ENCODE measurements at regions not wholly inside any gene's neighbourhood (a gene's known extent, or its start where the extent isn't known, plus 50 kb on each side); places are given as distances from the start of the nearest gene placed in this dataset.

DNA sequence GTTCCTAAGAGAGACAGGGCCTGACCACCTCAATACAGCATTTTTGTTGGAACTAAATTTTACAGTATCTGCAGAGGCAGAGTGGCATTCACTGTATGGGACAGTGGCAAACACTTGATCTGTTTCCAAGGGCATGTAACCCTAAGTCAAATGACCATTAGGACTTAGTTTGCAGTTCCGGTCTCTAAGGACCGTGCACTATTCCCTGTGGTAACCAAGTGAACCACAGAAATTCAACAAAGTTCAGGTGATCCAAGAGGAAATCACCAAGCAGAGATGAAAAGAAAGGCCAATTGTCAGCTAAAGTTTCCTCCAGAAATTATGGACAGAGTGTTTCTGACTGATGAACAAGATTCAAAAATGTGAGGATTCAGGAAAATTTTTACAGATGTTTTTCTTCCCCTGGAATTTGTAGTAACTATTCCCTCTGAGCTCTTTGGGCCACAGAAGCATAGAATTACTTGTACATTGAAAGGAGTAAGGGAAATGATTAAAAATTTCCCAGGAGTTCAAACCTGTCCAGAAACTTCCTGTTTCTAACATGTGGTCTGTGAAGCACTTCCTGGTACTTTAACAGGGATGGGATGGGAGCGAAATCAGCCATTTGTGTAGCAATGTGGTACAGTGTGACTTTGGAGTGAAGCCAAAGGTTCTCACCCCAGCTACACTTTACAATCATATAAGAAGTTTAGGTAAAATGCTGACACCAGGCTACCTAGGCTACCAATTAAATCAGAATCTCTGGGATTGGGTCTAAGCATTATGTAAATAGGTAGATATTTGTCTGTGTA lies 266.1 kb upstream of the MAP3K1 start:
- no peak for ATAC-seq
- in situ Hi-C loops (cut with MboI) = no loop called here
- Histone ChIP-seq H3K9me3 (replicated peaks; ENCODE audit: control insufficient read depth, insufficient read depth, low read depth, low read length) (no peaks in the 10 kb centered on the region), H3K36me3 (ENCODE audit: control insufficient read depth, insufficient read depth, low read length) (no peaks in the 10 kb centered on the region), H3K4me3 (no peak overlapping the region), H3K9me1 (ENCODE audit: control insufficient read depth, insufficient read depth, low read length) (no peaks in the 10 kb centered on the region), H3K9ac (ENCODE audit: insufficient read depth in 1 of 2, low read depth in 2 of 2, low read length in 2 of 2) (no peak overlapping the region), H3K79me2 (ENCODE audit: control insufficient read depth, insufficient read depth, low read length) (no peaks in the 10 kb centered on the region), H3K27ac (ENCODE audit: extremely low read depth, low read depth, low read length) (no peak overlapping the region), H2AFZ (ENCODE audit: low read depth, low read length) (no peak overlapping the region), H3K4me1 (replicated peaks in 1 of 2; ENCODE audit: control insufficient read depth in 2 of 2, insufficient read depth in 2 of 2, low read length in 2 of 2) (no peaks in the 10 kb centered on the region), H3K4me2 (ENCODE audit: insufficient read depth, low read length) (no peak overlapping the region), H4K20me1 (replicated peaks; ENCODE audit: control insufficient read depth, insufficient read depth, low read length) (no peaks in the 10 kb centered on the region), H3K27me3 (ENCODE audit: control insufficient read depth in 2 of 2, insufficient read depth in 2 of 2, low read length in 2 of 2) (peaks cover 0 to 15% of the 10 kb centered on the region in 2 experiments; a peak in 2 of 5 replicates)
- ChIA-PET POLR2A (no interaction called here), CTCF (ENCODE audit: low intra/inter-chr PET ratio) (no interaction called here)
- WGBS (ENCODE audit: insufficient coverage, low coverage, missing lambda C conversion rate) = 10% methylated on average over 3 of the region's 3 CpGs
- BruUV-seq (replicated peaks) = no TSS peak
- intact Hi-C loops (cut with micrococcal nuclease) = no loop called here
- no peak for FAIRE-seq
- no peak for DNase-seq (ENCODE audit: extremely low read depth in 1 of 4, low spot score in 3 of 4)
- TF ChIP-seq ZBTB1 (CRISPR knock-in tag; IDR thresholded peaks at IDR 0.05; ENCODE audit: borderline replicate concordance, low read depth) = no peak
- no peak for TF ChIP-seq HSF4 (CRISPR knock-in tag; IDR thresholded peaks at IDR 0.05; ENCODE audit: borderline replicate concordance)
- TF ChIP-seq XRCC4 (IDR thresholded peaks at IDR 0.05; ENCODE audit: extremely low read depth, insufficient read depth, insufficient read length) = no peak
- TF ChIP-seq, protein P1, sequence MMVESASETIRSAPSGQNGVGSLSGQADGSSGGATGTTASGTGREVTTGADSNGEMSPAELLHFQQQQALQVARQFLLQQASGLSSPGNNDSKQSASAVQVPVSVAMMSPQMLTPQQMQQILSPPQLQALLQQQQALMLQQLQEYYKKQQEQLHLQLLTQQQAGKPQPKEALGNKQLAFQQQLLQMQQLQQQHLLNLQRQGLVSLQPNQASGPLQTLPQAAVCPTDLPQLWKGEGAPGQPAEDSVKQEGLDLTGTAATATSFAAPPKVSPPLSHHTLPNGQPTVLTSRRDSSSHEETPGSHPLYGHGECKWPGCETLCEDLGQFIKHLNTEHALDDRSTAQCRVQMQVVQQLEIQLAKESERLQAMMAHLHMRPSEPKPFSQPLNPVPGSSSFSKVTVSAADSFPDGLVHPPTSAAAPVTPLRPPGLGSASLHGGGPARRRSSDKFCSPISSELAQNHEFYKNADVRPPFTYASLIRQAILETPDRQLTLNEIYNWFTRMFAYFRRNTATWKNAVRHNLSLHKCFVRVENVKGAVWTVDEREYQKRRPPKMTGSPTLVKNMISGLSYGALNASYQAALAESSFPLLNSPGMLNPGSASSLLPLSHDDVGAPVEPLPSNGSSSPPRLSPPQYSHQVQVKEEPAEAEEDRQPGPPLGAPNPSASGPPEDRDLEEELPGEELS (CRISPR knock-in tag; IDR thresholded peaks at IDR 0.05; ENCODE audit: borderline replicate concordance) = no peak
- TF ChIP-seq, protein P2, sequence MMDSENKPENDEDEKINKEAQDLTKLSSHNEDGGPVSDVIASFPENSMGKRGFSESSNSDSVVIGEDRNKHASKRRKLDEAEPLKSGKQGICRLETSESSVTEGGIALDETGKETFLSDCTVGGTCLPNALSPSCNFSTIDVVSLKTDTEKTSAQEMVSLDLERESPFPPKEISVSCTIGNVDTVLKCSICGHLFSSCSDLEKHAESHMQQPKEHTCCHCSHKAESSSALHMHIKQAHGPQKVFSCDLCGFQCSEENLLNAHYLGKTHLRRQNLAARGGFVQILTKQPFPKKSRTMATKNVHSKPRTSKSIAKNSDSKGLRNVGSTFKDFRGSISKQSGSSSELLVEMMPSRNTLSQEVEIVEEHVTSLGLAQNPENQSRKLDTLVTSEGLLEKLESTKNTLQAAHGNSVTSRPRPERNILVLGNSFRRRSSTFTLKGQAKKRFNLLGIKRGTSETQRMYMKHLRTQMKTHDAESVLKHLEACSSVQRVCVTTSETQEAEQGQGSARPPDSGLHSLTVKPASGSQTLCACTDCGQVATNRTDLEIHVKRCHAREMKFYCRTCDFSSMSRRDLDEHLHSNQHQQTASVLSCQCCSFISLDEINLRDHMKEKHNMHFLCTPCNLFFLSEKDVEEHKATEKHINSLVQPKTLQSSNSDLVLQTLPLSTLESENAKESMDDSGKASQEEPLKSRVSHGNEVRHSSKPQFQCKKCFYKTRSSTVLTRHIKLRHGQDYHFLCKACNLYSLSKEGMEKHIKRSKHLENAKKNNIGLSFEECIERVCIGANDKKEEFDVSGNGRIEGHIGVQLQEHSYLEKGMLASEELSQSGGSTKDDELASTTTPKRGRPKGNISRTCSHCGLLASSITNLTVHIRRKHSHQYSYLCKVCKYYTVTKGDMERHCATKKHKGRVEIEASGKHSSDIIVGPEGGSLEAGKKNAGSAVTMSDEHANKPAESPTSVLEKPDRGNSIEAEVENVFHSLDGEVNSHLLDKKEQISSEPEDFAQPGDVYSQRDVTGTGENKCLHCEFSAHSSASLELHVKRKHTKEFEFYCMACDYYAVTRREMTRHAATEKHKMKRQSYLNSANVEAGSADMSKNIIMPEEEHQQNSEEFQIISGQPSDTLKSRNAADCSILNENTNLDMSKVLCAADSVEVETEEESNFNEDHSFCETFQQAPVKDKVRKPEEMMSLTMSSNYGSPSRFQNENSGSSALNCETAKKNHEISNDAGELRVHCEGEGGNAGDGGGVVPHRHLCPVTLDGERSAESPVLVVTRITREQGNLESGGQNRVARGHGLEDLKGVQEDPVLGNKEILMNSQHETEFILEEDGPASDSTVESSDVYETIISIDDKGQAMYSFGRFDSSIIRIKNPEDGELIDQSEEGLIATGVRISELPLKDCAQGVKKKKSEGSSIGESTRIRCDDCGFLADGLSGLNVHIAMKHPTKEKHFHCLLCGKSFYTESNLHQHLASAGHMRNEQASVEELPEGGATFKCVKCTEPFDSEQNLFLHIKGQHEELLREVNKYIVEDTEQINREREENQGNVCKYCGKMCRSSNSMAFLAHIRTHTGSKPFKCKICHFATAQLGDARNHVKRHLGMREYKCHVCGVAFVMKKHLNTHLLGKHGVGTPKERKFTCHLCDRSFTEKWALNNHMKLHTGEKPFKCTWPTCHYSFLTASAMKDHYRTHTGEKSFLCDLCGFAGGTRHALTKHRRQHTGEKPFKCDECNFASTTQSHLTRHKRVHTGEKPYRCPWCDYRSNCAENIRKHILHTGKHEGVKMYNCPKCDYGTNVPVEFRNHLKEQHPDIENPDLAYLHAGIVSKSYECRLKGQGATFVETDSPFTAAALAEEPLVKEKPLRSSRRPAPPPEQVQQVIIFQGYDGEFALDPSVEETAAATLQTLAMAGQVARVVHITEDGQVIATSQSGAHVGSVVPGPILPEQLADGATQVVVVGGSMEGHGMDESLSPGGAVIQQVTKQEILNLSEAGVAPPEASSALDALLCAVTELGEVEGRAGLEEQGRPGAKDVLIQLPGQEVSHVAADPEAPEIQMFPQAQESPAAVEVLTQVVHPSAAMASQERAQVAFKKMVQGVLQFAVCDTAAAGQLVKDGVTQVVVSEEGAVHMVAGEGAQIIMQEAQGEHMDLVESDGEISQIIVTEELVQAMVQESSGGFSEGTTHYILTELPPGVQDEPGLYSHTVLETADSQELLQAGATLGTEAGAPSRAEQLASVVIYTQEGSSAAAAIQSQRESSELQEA (IDR thresholded peaks at IDR 0.05; ENCODE audit: low read depth) = no peak
- no peak for TF ChIP-seq KAT8 (IDR thresholded peaks at IDR 0.05; ENCODE audit: low read depth)
- TF ChIP-seq TAF15 (IDR thresholded peaks at IDR 0.05; ENCODE audit: low read depth, low read length) = no peak
- TF ChIP-seq SMAD1 (IDR thresholded peaks at IDR 0.05; ENCODE audit: low read depth, low read length, partially characterized antibody) = no peak
- TF ChIP-seq, protein P3, sequence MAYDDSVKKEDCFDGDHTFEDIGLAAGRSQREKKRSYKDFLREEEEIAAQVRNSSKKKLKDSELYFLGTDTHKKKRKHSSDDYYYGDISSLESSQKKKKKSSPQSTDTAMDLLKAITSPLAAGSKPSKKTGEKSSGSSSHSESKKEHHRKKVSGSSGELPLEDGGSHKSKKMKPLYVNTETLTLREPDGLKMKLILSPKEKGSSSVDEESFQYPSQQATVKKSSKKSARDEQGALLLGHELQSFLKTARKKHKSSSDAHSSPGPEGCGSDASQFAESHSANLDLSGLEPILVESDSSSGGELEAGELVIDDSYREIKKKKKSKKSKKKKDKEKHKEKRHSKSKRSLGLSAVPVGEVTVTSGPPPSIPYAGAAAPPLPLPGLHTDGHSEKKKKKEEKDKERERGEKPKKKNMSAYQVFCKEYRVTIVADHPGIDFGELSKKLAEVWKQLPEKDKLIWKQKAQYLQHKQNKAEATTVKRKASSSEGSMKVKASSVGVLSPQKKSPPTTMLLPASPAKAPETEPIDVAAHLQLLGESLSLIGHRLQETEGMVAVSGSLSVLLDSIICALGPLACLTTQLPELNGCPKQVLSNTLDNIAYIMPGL (CRISPR knock-in tag; IDR thresholded peaks at IDR 0.05) = no peak
- TF ChIP-seq RFX1 (IDR thresholded peaks at IDR 0.05) = no peak

Data from K562 (cell line).